Esophagus squamous epithelium (tissue), 5 donors: ENCODE measurements at regions not wholly inside any gene's neighbourhood (a gene's known extent, or its start where the extent isn't known, plus 50 kb on each side); places are given as distances from the start of the nearest gene placed in this dataset.

Experiments used
- DNase-seq: peaks from one replicate; lab custom pipeline; 2025; lab: John Stamatoyannopoulos, UW
- H3K27ac ChIP-seq, 4 donors: fragments of 200-600 bp; sonication (generic); one replicate each; pipeline ENCODE4 v1.5.1; 2016 to 2019; ENCODE audit warnings: mild to moderate bottlenecking in 1 of 4
- H3K27me3 ChIP-seq, 4 donors: fragments of 200-600 bp; sonication (generic); 1 replicate in 3 of 4; 2 replicates in 1 of 4; pipeline versions ENCODE4 v1.5.1 to v1.6.0; 2017 to 2021; ENCODE audit warnings: antibody characterized with exemption in 1 of 4
- H3K36me3 ChIP-seq, 3 donors: fragments of 200-600 bp; sonication (generic); one replicate each; pipeline ENCODE4 v1.5.1; 2016 to 2019
- H3K4me1 ChIP-seq, 3 donors: fragments of 200-600 bp; sonication (generic); one replicate each; pipeline ENCODE4 v1.5.1; 2017 to 2019
- H3K4me3 ChIP-seq, 4 donors: fragments of 200-600 bp; sonication (generic); 1 replicate in 3 of 4; 2 replicates in 1 of 4; pipeline ENCODE4 v1.5.1; 2016 to 2019; ENCODE audit warnings: mild to moderate bottlenecking in 2 of 4, moderate library complexity in 1 of 4
- H3K9me3 ChIP-seq, 3 donors: fragments of 200-600 bp; sonication (generic); one replicate each; pipeline ENCODE4 v1.5.1; 2016 to 2019
- POLR2A ChIP-seq, 4 donors: fragments of 450-650 bp; IDR thresholded peaks; one replicate each; pipeline ENCODE4 v1.6.1; 2017; ENCODE audit warnings: antibody characterized with exemption in 4 of 4, mild to moderate bottlenecking in 4 of 4, moderate library complexity in 3 of 4
- WGBS, 2 donors: methylation state at CpG; one replicate each; pipeline ENCODE4 v1.1.5; 2018; 5-methylcytosine and 5-hydroxymethylcytosine counted together
- intact Hi-C: fragments of 100-400 bp; cut with DNase I; formaldehyde crosslinking; loops from one replicate; pipeline ENCODE4 v1.15.0; 2022
- TF ChIP-seq, protein P1 (sequence below), 6 experiments: fragments of 450-650 bp in 4 of 6; fragments of 200-600 bp in 2 of 6; sonication (generic) in 2 of 6; IDR thresholded peaks; one replicate each; pipeline ENCODE4 v1.5.1; 2016 to 2019; ENCODE audit warnings: antibody characterized with exemption in 6 of 6, mild to moderate bottlenecking in 4 of 6, moderate library complexity in 4 of 6
- donor health status: DM: yes; HTN: yes; CAD: no.

GRCh38 chr12:91617818-91618217 lies 435.2 kb upstream of the DCN start:
- no peaks in the 10 kb centered on the region for H3K4me1 ChIP-seq
- H3K4me3 ChIP-seq = no peak overlapping the region
- TF ChIP-seq, protein P1, sequence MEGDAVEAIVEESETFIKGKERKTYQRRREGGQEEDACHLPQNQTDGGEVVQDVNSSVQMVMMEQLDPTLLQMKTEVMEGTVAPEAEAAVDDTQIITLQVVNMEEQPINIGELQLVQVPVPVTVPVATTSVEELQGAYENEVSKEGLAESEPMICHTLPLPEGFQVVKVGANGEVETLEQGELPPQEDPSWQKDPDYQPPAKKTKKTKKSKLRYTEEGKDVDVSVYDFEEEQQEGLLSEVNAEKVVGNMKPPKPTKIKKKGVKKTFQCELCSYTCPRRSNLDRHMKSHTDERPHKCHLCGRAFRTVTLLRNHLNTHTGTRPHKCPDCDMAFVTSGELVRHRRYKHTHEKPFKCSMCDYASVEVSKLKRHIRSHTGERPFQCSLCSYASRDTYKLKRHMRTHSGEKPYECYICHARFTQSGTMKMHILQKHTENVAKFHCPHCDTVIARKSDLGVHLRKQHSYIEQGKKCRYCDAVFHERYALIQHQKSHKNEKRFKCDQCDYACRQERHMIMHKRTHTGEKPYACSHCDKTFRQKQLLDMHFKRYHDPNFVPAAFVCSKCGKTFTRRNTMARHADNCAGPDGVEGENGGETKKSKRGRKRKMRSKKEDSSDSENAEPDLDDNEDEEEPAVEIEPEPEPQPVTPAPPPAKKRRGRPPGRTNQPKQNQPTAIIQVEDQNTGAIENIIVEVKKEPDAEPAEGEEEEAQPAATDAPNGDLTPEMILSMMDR (IDR thresholded peaks at IDR 0.05) = no peak
- no peak for TF ChIP-seq POLR2A (IDR thresholded peaks at IDR 0.05)
- H3K27me3 ChIP-seq = no peaks in the 10 kb centered on the region
- no peak overlapping the region for H3K27ac ChIP-seq
- DNase-seq = no peak
- H3K9me3 ChIP-seq = no peaks in the 10 kb centered on the region
- intact Hi-C loops = no loop called here
- WGBS, 2 donors = 85 to 91% methylated on average over 1 of the region's 1 CpG
- H3K36me3 ChIP-seq = no peaks in the 10 kb centered on the region

DNA sequence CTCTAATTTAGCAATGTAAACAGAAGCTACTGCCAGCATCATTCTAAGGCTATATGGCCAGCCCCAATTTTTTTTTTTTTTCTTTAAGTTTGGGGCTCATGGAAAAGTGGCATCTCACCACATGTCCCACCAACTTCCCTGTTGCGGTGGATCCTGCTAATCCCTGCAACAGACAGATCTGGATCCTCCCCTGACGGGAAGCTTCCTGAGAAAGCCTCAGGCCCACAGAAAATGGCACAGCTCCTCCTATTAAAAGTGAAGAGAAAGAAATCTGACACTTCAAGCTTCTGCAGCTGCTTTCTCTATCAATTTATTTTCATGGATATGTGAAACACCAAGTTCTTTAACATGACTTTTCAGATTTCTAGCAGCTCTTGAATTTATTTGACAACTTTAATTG lies 433.8 kb upstream of the DCN start:
- TF ChIP-seq POLR2A (IDR thresholded peaks at IDR 0.05) = no peak
- TF ChIP-seq, protein P1 (IDR thresholded peaks at IDR 0.05) = no peak
- no peaks in the 10 kb centered on the region for H3K9me3 ChIP-seq
- 38 to 62% methylated on average over 2 of the region's 2 CpGs for WGBS, 2 donors
- no peaks in the 10 kb centered on the region for H3K36me3 ChIP-seq
- no peaks in the 10 kb centered on the region for H3K4me1 ChIP-seq
- H3K27me3 ChIP-seq = no peaks in the 10 kb centered on the region
- H3K4me3 ChIP-seq = no peak overlapping the region
- intact Hi-C loops = no loop called here
- no peak for DNase-seq
- H3K27ac ChIP-seq = no peak overlapping the region

GRCh38 chr12:91613223-91613779 lies 430.7 kb upstream of the DCN start:
- no peak overlapping the region for H3K27ac ChIP-seq
- H3K4me3 ChIP-seq = no peak overlapping the region
- no peaks in the 10 kb centered on the region for H3K9me3 ChIP-seq
- DNase-seq = no peak
- H3K27me3 ChIP-seq = no peaks in the 10 kb centered on the region
- intact Hi-C loops = no loop called here
- H3K4me1 ChIP-seq = no peaks in the 10 kb centered on the region
- H3K36me3 ChIP-seq = no peaks in the 10 kb centered on the region
- 79 to 86% methylated on average over 4 of the region's 4 CpGs for whole genome bisulfite sequencing, 2 donors
- no peak for TF ChIP-seq POLR2A (IDR thresholded peaks at IDR 0.05)
- TF ChIP-seq, protein P1 (IDR thresholded peaks at IDR 0.05) = no peak

DNA sequence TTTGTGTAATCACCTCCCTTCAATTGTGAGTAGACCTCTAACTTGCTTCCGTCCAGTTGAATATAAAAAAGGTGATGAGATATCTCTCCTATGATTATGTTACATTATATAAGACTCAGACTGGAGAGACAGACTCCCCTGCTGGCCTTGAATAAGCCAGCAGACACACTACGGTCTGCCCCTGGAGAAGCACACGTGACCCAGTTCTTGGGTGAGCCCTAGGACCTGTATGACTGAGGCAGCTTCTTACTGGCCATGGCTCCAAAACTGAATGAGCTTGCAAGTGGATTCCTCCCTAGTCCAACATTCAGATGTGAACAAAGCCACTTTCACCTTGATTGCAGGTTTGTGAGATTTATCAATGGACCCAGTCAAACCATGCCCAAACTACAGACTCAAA lies 427.9 kb upstream of the DCN start:
- Histone ChIP-seq H3K27ac (no peak overlapping the region), H3K9me3 (no peaks in the 10 kb centered on the region), H3K4me3 (no peak overlapping the region), H3K4me1 (no peaks in the 10 kb centered on the region), H3K27me3 (no peaks in the 10 kb centered on the region), H3K36me3 (no peaks in the 10 kb centered on the region)
- TF ChIP-seq, protein P1 (IDR thresholded peaks at IDR 0.05) = no peak
- TF ChIP-seq POLR2A (IDR thresholded peaks at IDR 0.05) = no peak
- intact Hi-C loops = no loop called here
- no peak for DNase-seq
- WGBS, 2 donors = 91 to 94% methylated on average over 3 of the region's 3 CpGs

DNA sequence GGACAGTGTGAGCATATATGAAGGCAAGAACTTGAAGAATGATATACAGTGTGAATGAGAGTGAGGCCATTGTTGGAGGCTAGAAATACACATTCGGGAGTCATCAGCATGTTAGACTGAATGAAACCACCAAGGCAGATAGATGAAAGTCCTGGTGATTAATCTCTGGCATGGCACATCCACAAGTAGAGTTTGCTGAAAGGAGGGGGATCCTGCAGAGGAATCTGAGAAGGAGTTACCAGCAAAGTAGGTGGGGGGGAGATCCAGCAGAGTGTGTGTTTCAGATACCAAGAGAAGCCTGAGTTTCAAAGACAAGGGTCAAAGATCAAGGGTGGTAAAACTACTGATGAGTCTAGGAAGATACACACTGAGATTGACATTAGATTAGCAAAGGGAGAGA lies 426.7 kb upstream of the DCN start:
- TF ChIP-seq, protein P1 (IDR thresholded peaks at IDR 0.05) = no peak
- TF ChIP-seq POLR2A (IDR thresholded peaks at IDR 0.05) = no peak
- Histone ChIP-seq H3K9me3 (no peaks in the 10 kb centered on the region), H3K4me1 (no peaks in the 10 kb centered on the region), H3K36me3 (no peaks in the 10 kb centered on the region), H3K4me3 (no peak overlapping the region), H3K27ac (no peak overlapping the region), H3K27me3 (no peaks in the 10 kb centered on the region)
- WGBS, 2 donors = 76 to 79% methylated on average over 1 of the region's 1 CpG
- intact Hi-C loops = no loop called here
- DNase-seq = no peak
